ENCODE measurements at regions not wholly inside any gene's neighbourhood (a gene's known extent, or its start where the extent isn't known, plus 50 kb on each side); places are given as distances from the start of the nearest gene placed in this dataset.

DNA sequence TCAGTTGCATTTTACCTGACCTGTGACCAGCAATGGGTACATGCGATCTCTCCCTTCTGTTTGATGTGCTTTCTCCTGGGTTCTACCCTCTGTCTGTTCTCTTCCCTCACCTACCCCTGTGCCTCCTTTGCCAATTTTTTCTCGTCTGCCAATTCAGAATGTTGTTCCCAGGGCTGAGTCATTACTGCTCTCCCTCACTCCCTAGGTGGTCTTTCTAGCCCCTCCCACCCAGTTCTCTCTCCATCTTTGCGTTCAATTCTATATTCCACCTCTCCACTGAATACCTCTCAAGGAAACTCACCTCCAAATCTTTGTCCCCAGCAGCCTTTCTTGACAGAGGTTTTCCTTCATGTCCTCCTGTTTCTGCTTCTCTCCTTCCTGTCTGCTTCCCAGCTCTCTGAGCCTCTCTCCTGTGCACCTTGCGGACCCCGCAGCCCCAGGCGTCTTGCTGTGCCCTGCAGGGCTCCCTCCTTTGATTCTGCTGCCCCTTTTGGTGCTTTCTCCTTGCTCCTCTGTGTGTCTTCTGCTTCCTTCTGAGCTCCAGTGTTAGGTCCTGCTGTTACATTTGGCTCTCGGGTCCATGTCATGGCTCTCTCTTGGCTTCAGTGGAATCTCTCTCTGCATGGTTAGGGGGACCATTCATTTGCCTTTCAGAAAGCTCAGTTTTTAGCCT is 398.2 kb upstream of the TPM1 start:
- Mint-ChIP-seq H3K4me3 (no peak overlapping the region), H3K27ac (no peak overlapping the region), H3K9me3 (no peaks in the 10 kb centered on the region), H3K36me3 (ENCODE audit: low read depth) (peaks cover 5% of the 10 kb centered on the region), H3K4me1 (peaks cover 58% of the 10 kb centered on the region), H3K27me3 (ENCODE audit: low read depth, poor library complexity) (peaks cover 3% of the 10 kb centered on the region)
- TF ChIP-seq, protein P1, sequence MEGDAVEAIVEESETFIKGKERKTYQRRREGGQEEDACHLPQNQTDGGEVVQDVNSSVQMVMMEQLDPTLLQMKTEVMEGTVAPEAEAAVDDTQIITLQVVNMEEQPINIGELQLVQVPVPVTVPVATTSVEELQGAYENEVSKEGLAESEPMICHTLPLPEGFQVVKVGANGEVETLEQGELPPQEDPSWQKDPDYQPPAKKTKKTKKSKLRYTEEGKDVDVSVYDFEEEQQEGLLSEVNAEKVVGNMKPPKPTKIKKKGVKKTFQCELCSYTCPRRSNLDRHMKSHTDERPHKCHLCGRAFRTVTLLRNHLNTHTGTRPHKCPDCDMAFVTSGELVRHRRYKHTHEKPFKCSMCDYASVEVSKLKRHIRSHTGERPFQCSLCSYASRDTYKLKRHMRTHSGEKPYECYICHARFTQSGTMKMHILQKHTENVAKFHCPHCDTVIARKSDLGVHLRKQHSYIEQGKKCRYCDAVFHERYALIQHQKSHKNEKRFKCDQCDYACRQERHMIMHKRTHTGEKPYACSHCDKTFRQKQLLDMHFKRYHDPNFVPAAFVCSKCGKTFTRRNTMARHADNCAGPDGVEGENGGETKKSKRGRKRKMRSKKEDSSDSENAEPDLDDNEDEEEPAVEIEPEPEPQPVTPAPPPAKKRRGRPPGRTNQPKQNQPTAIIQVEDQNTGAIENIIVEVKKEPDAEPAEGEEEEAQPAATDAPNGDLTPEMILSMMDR (IDR thresholded peaks at IDR 0.05) = no peak
- no peak for DNase-seq

DNA sequence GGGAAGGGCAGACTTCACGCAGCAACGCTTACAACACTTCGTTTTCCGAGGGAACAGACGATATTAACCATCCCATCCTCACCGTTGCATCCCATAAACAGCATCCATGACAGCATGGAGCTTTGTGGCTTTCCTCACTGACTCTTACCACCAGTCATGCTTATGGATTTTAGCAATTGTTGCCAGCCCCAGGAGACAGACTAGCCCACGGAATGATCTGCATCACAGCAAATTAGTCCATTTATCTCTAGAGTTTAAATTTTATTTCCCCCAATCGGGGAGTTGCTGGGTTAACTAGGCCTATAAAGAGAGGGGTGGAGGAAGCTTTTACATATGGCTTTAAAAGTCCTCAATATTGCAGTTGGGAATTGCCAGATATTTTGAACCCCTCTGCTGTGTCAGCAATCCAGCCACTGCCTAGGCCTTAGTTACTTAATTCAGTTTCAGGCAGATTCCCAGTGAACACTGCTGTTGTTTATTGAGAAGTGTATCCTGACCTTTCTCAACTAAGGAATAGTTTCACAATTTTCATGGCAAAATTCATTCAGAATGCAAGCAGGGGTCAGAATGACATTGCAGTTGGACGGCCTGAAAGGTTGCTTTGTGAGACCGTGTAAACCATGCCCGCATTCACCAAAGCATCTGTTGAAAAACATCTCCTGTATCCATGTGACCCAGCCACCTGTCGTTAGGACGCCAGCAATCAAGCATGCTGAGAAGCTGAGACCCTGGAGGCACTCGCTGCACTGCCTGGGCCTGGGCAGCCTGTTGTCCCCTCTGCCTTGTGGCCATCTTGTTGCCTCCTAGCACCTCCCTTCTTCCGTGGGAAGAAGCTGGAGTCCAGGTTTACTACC is 397.4 kb upstream of the TPM1 start:
- no peak overlapping the region for H3K27ac Mint-ChIP-seq
- TF ChIP-seq, protein P1 (IDR thresholded peaks at IDR 0.05) = no peak

DNA sequence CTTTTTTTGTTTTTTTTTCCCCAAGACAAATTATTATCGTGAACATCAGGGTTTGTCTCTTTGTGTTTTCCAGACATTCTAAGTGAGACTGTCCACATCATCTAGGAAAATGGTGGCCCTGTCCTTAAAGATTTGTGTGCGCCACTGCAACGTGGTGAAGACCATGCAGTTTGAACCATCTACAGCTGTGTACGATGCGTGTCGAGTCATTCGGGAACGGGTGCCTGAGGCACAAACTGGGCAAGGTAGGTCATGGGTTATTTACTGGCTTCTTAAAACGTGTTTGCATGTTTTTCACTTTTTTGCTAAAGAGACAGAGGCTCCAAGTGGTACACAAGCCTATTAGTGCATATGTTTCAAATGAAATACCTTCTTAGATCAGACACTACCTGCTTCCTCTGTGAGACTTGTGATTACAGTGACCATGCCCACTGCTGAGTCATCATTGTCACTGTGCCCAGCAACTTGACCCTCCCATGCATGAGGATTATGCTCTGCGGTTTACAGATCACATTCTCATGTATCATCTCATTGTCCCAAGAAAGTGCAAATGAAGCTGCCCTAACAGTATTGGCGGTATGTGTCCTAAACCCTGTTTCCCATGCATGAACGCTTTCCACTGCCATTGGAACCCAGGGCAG is 395.2 kb upstream of the TPM1 start:
- TF ChIP-seq, protein P1 (IDR thresholded peaks at IDR 0.05) = no peak
- peaks cover 3% of the 10 kb centered on the region for H3K27me3 Mint-ChIP-seq (ENCODE audit: low read depth, poor library complexity)
- H3K9me3 Mint-ChIP-seq = no peaks in the 10 kb centered on the region
- H3K27ac Mint-ChIP-seq = no peak overlapping the region
- peaks cover 18% of the 10 kb centered on the region for H3K36me3 Mint-ChIP-seq (ENCODE audit: low read depth)
- no peak overlapping the region for H3K4me3 Mint-ChIP-seq
- H3K4me1 Mint-ChIP-seq = peaks cover 57% of the 10 kb centered on the region
- no peak for DNase-seq

More for the DNA sequence above, 397.4 kb upstream of the TPM1 start:
- no peak for DNase-seq
- H3K36me3 Mint-ChIP-seq (ENCODE audit: low read depth) = peaks cover 7% of the 10 kb centered on the region
- peaks cover 3% of the 10 kb centered on the region for H3K27me3 Mint-ChIP-seq (ENCODE audit: low read depth, poor library complexity)
- no peaks in the 10 kb centered on the region for H3K9me3 Mint-ChIP-seq
- no peak overlapping the region for H3K4me3 Mint-ChIP-seq
- H3K4me1 Mint-ChIP-seq = peaks cover 62% of the 10 kb centered on the region

DNA sequence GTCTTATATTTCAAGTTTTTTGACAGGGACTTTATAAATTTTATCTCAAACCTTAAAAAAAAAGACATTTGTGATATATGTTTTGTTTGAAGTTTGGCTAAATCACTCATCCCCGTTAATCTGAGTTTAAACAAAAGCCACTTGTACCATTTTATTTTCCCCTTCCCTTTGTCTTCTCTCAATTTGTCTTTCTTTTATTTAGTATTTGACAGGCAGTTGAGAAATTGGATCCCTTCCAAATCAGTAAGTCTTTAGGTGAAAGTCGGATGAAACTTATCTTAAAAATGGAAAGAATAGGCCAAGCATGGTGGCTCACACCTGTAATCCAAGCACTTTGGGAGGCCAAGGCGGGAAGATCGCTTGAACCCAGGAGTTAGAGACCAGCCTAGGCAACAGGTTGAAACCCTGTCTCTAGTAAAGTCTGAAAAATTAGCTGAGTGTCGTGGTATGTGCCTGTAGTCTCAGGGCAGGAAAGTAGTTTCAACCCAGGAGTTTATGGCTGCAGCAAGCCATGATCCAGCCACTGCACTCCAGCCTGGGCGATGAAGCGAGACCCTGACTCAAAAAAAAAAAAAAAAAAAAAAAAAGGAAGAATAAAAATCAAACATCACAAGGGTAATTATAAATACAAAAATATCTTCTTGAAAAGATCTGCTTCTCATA is 394.6 kb upstream of the TPM1 start:
- H3K4me3 Mint-ChIP-seq = no peak overlapping the region

DNA sequence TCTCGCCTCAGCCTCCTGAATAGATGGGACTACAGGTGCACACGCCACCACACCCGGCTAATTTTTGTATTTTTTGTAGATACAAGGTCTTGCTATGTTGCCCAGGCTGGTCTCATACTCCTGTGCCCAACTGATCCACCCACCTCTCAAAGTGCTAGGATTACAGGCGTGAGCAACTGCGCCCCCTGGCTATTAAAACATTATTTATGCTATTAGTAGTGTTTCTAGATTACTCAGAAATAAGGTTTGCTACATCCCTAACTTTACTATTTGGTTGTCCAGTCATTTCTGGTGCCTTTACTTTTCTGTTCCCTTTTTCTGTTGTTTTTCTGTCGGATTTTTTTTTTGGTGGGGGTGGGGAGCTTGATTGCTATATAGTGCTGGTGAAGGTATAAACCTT is 393.6 kb upstream of the TPM1 start:
- Mint-ChIP-seq H3K9me3 (peaks cover 8% of the 10 kb centered on the region), H3K4me3 (no peak overlapping the region), H3K4me1 (peaks cover 48% of the 10 kb centered on the region), H3K27me3 (ENCODE audit: low read depth, poor library complexity) (peaks cover 3% of the 10 kb centered on the region), H3K36me3 (ENCODE audit: low read depth) (peaks cover 34% of the 10 kb centered on the region), H3K27ac (peak overlapping the region; percentile 87)
- TF ChIP-seq, protein P1 (IDR thresholded peaks at IDR 0.05) = no peak
- no peak for DNase-seq

More for the DNA sequence above, 394.6 kb upstream of the TPM1 start:
- peaks cover 55% of the 10 kb centered on the region for H3K4me1 Mint-ChIP-seq
- H3K9me3 Mint-ChIP-seq = peaks cover 5% of the 10 kb centered on the region
- no peak overlapping the region for H3K27ac Mint-ChIP-seq
- H3K27me3 Mint-ChIP-seq (ENCODE audit: low read depth, poor library complexity) = peaks cover 3% of the 10 kb centered on the region
- peaks cover 25% of the 10 kb centered on the region for H3K36me3 Mint-ChIP-seq (ENCODE audit: low read depth)
- TF ChIP-seq, protein P1 (IDR thresholded peaks at IDR 0.05) = no peak
- no peak for DNase-seq
